Neural crest cell (in vitro differentiated cells): ENCODE measurements at regions not wholly inside any gene's neighbourhood (a gene's known extent, or its start where the extent isn't known, plus 50 kb on each side); places are given as distances from the start of the nearest gene placed in this dataset.

Experiments used
- DNase-seq: peaks from one replicate; pipeline ENCODE4 v3.0.0; 2021; ENCODE audit warnings: low read depth, mixed read lengths, low spot score
- H3K27ac Mint-ChIP-seq: one replicate; pipeline ENCODE4 v1.8.0; 2021; ENCODE audit warnings: mild to moderate bottlenecking, mixed read lengths; ENCODE audit not compliant: unreplicated experiment
- H3K27me3 Mint-ChIP-seq: 2 replicates; pipeline ENCODE4 v1.8.0; 2021; ENCODE audit warnings: low read depth, mild to moderate bottlenecking, mixed read lengths
- H3K36me3 Mint-ChIP-seq: 2 replicates; pipeline ENCODE4 v1.8.0; 2021; ENCODE audit warnings: low read depth, mild to moderate bottlenecking, mixed read lengths
- H3K4me1 Mint-ChIP-seq: 2 replicates; pipeline ENCODE4 v1.8.0; 2021; ENCODE audit warnings: mixed read lengths
- H3K4me3 Mint-ChIP-seq: one replicate; pipeline ENCODE4 v1.8.0; 2021; ENCODE audit warnings: mild to moderate bottlenecking, mixed read lengths
- H3K9me3 Mint-ChIP-seq: 2 replicates; pipeline ENCODE4 v1.8.0; 2021; ENCODE audit warnings: mixed read lengths
- CTCF ChIP-seq: fragments of 200-600 bp; sonication (generic); conservative IDR thresholded peaks from 2 replicates; pipeline ENCODE4 v1.5.0; 2021; ENCODE audit warnings: antibody characterized with exemption, mild to moderate bottlenecking

- Mint-ChIP-seq H3K36me3 (peaks cover 2% of the 10 kb centered on the region), H3K27ac (no peak overlapping the region), H3K4me3 (no peak overlapping the region), H3K4me1 (no peaks in the 10 kb centered on the region), H3K9me3 (peaks cover 6% of the 10 kb centered on the region), H3K27me3 (no peaks in the 10 kb centered on the region)
- TF ChIP-seq CTCF: no peak
- DNase-seq: no peak
These were observed 921.0 kb upstream of the SLC39A10 start for GRCh38 chr2:194735837-194736542.

- no peak for TF ChIP-seq CTCF
- Mint-ChIP-seq H3K36me3 (no peaks in the 10 kb centered on the region), H3K27me3 (peaks cover 8% of the 10 kb centered on the region), H3K9me3 (peaks cover 6% of the 10 kb centered on the region), H3K4me1 (no peaks in the 10 kb centered on the region), H3K27ac (no peak overlapping the region), H3K4me3 (no peak overlapping the region)
- no peak for DNase-seq
These were observed 926.8 kb upstream of the SLC39A10 start for GRCh38 chr2:194730266-194730665.

- peaks cover 14% of the 10 kb centered on the region for H3K27me3 Mint-ChIP-seq
These were observed 931.9 kb upstream of the SLC39A10 start for GRCh38 chr2:194725169-194725568.

GRCh38 chr2:194723446-194723845, 933.6 kb upstream of the SLC39A10 start:
- H3K9me3 Mint-ChIP-seq: no peaks in the 10 kb centered on the region

More at GRCh38 chr2:194725169-194725568, 931.9 kb upstream of the SLC39A10 start:
- no peak overlapping the region for H3K4me3 Mint-ChIP-seq
- no peak overlapping the region for H3K27ac Mint-ChIP-seq
- H3K4me1 Mint-ChIP-seq: no peaks in the 10 kb centered on the region
- no peak for TF ChIP-seq CTCF
- no peak for DNase-seq
- no peaks in the 10 kb centered on the region for H3K9me3 Mint-ChIP-seq
- H3K36me3 Mint-ChIP-seq: no peaks in the 10 kb centered on the region

GRCh38 chr2:194721227-194721626, 935.8 kb upstream of the SLC39A10 start:
- no peak overlapping the region for H3K27ac Mint-ChIP-seq
- TF ChIP-seq CTCF: no peak
- peaks cover 8% of the 10 kb centered on the region for H3K27me3 Mint-ChIP-seq
- H3K36me3 Mint-ChIP-seq: no peaks in the 10 kb centered on the region
- H3K9me3 Mint-ChIP-seq: no peaks in the 10 kb centered on the region
- H3K4me3 Mint-ChIP-seq: no peak overlapping the region
- DNase-seq: no peak
- no peaks in the 10 kb centered on the region for H3K4me1 Mint-ChIP-seq

More at GRCh38 chr2:194723446-194723845, 933.6 kb upstream of the SLC39A10 start:
- no peak overlapping the region for H3K4me3 Mint-ChIP-seq
- H3K27ac Mint-ChIP-seq: no peak overlapping the region
- no peaks in the 10 kb centered on the region for H3K36me3 Mint-ChIP-seq
- no peaks in the 10 kb centered on the region for H3K4me1 Mint-ChIP-seq
- DNase-seq: no peak
- no peak for TF ChIP-seq CTCF
- H3K27me3 Mint-ChIP-seq: peaks cover 14% of the 10 kb centered on the region
